LNCAP (cell line): ENCODE measurements at regions not wholly inside any gene's neighbourhood (a gene's known extent, or its start where the extent isn't known, plus 50 kb on each side); places are given as distances from the start of the nearest gene placed in this dataset.

Experiments
- TF ChIP-seq, protein P1 (sequence below): fragments of 450-650 bp; IDR thresholded peaks from 2 replicates; pipeline ENCODE4 v1.5.1; 2017; ENCODE audit warnings: mild to moderate bottlenecking

DNA sequence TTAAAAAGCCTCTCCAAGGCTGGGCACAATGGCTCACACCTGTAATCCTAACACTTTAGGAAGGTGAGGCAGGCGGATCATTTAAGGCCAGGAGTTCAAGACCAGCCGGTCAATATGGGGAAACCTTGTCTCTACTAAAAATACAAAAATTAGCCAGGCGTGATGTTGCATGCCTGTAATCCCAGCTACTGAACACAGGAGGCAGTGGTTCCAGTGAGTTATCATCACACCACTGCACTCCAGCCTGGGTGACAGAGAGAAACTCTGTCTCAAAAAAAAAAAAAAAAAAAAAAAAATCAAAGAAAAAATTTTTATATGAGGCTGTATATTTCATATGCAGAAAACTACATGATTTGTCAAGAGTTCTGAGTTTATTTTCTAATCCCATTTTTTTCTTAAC lies 1107.1 kb upstream of the TMPRSS15 start:
- TF ChIP-seq, protein P1, sequence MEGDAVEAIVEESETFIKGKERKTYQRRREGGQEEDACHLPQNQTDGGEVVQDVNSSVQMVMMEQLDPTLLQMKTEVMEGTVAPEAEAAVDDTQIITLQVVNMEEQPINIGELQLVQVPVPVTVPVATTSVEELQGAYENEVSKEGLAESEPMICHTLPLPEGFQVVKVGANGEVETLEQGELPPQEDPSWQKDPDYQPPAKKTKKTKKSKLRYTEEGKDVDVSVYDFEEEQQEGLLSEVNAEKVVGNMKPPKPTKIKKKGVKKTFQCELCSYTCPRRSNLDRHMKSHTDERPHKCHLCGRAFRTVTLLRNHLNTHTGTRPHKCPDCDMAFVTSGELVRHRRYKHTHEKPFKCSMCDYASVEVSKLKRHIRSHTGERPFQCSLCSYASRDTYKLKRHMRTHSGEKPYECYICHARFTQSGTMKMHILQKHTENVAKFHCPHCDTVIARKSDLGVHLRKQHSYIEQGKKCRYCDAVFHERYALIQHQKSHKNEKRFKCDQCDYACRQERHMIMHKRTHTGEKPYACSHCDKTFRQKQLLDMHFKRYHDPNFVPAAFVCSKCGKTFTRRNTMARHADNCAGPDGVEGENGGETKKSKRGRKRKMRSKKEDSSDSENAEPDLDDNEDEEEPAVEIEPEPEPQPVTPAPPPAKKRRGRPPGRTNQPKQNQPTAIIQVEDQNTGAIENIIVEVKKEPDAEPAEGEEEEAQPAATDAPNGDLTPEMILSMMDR = no peak

DNA sequence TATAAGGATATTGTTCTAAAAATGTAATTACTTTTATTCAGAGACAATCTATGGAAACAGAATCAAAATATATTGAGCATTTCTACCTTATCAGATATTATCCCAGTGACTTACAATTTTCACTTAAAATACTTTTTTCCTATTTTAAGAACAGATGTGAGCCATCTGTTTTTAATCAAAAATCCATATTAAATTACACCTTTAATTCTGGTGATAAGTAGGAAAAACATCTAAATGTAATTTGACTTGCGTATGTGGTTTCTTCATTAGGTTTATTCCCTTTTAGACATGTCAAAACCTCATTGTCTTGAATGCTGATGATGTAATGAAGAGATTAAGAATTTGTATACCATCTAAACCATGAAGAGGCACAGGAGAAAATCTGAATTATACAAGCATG lies 1118.8 kb upstream of the TMPRSS15 start:
- TF ChIP-seq, protein P1 = no peak

DNA sequence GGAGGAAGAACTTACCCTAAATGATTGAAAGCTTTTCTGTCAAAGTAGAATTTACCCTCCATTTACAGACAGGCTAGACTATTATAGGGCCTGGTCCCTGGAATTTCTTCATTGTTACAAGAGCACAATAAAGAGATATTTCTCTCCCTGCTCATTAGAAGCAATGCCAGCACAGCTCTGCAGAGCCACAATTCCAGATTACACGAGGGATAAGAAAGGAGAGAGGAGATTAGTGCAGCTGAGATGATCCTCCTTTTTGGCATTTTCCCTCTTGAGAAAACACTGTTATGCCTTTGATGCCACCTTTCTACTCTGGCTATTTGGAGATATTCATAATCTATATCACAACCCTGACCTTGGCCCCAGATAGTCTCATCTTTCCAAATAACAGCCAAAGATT lies 1119.5 kb upstream of the TMPRSS15 start:
- TF ChIP-seq, protein P1 = no peak

DNA sequence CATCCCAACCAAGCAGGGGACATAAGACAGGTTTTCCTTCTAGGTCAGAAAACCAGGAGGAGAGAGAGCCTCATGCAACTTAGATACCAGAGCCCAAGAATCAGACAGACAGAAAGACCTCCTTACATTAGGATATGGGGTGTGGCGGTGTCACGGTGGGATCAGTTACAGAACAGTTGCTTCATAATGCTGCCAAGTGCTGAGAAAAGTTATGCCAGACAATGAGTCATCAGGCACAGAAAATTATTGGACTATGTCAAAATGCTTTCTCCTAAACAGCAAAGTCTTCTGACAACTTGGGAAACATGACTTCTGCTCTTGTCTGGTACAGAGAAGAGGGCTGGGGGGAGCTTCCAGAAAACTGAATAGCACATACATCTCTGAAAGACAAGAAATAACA lies 1120.2 kb upstream of the TMPRSS15 start:
- TF ChIP-seq, protein P1 = no peak

DNA sequence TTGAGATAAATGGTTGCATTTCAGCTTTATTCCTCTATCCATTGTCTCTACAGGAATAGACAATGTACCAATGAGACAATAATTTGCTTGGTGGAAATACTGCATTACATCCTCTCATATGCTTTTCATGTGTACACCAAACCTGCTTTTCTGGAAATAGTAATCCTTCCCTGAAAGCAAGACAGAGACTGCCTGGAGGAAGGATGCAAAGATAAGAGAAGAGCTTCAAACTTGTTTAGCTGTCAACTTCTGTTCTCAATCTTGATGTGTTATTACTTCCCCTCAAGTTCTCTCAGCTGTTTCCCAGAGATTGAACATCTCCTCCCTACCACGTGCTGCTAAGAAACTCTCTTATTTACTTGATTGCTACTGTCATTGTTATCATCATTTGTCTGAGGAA lies 1125.4 kb upstream of the TMPRSS15 start:
- TF ChIP-seq, protein P1 = no peak

DNA sequence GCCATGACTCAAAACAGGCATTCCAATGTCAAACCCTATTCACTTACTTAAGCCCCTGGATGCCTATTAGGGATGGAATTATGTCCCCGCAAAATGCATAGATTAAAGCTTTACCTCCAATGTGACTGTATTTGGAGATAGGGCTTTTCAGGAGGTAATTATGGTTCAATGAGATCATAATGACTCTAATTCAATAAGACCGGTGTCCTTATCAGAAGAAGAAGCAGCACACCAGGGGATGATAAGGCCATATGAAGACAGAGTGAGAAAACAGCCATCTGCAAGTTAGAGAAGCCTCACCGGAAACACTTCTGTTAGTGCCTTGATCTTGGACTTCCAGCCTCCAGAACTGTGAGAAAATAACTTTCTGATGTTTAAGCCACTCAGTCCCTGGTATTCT lies 1131.8 kb upstream of the TMPRSS15 start:
- TF ChIP-seq, protein P1 = no peak

DNA sequence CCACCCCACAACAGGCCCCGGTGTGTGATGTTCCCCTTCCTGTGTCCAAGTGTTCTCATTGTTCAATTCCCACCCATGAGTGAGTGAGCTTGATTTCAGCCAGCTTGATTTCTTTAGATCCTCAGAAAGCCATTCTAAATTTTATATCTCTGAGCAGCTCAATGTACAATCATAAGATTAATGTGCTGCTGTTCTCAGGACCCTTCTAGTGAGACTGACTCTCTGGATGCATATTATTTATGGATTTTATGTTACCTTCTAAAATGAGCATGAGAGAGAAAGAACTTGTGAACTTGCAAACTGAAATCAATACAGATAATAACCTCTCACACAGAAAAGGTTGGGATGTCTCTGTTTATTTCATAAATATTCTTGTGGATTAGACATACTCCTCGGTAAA lies 1133.5 kb upstream of the TMPRSS15 start:
- TF ChIP-seq, protein P1 = no peak

DNA sequence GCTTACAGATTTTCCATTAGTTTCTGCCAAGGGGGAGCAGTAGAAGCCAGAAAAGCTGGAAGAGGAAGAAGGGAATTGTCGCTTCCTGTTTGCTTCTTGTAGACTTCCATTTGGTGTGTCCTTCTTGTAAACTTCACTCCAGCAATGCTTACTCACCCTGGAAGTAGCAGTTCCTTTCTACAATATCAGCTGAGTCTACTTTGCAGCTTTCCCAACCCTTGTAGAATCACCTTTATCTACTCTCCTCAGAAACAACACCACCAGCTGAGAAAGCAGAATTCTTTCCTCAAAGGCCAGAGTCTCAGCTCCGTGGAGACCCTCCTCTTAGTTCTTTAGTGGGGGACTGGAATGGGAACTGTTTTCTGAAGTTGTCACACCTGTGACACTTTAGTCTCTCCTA lies 1136.7 kb upstream of the TMPRSS15 start:
- TF ChIP-seq, protein P1 = no peak
